WTC11 (cell line): ENCODE measurements at regions not wholly inside any gene's neighbourhood (a gene's known extent, or its start where the extent isn't known, plus 50 kb on each side); places are given as distances from the start of the nearest gene placed in this dataset.

Source experiments
- CREM ChIP-seq: sonication (generic); formaldehyde crosslinking; IDR thresholded peaks from 2 replicates; pipeline ENCODE4 v1.8.1; 2022; ENCODE audit warnings: mild to moderate bottlenecking, missing genetic modification reagents, moderate library complexity
- CTCF ChIP-seq: fragments of 200-600 bp; IDR thresholded peaks from 2 replicates; pipeline ENCODE4 v1.8.0; 2022; ENCODE audit warnings: antibody characterized with exemption
- ZBTB43 ChIP-seq: sonication (generic); formaldehyde crosslinking; IDR thresholded peaks from 2 replicates; pipeline ENCODE4 v1.8.1; 2023; ENCODE audit warnings: mild to moderate bottlenecking, missing genetic modification reagents

GRCh38 chr14:22483863-22484593, 105.0 kb downstream of the DAD1 start:
- no peak for TF ChIP-seq CTCF
- TF ChIP-seq CREM (CRISPR knock-in tag): no peak
- no peak for TF ChIP-seq ZBTB43
